ENCODE measurements at regions not wholly inside any gene's neighbourhood (a gene's known extent, or its start where the extent isn't known, plus 50 kb on each side); places are given as distances from the start of the nearest gene placed in this dataset.

- CTCF ChIA-PET, result no interaction called here
- H3K4me1 Mint-ChIP-seq (ENCODE audit: low read depth, unreplicated experiment), result no peaks in the 10 kb centered on the region
- no TSS peak for BruUV-seq (replicated peaks)
These were observed 120.3 kb upstream of the DNAH14 start for GRCh38 chr1:224809137-224809536.

GRCh38 chr1:224809613-224810012, 119.9 kb upstream of the DNAH14 start:
- DNase-seq, result no peak
- Mint-ChIP-seq H3K9me3 (ENCODE audit: low read depth, unreplicated experiment) (peaks cover 4% of the 10 kb centered on the region), H3K36me3 (ENCODE audit: insufficient read depth, unreplicated experiment) (no peaks in the 10 kb centered on the region), H3K4me3 (ENCODE audit: low read depth, unreplicated experiment) (no peak overlapping the region), H3K27ac (ENCODE audit: unreplicated experiment) (no peak overlapping the region), H3K4me1 (ENCODE audit: low read depth, unreplicated experiment) (no peaks in the 10 kb centered on the region), H3K27me3 (ENCODE audit: unreplicated experiment) (peaks cover 22% of the 10 kb centered on the region)
- TF ChIP-seq, protein P1, sequence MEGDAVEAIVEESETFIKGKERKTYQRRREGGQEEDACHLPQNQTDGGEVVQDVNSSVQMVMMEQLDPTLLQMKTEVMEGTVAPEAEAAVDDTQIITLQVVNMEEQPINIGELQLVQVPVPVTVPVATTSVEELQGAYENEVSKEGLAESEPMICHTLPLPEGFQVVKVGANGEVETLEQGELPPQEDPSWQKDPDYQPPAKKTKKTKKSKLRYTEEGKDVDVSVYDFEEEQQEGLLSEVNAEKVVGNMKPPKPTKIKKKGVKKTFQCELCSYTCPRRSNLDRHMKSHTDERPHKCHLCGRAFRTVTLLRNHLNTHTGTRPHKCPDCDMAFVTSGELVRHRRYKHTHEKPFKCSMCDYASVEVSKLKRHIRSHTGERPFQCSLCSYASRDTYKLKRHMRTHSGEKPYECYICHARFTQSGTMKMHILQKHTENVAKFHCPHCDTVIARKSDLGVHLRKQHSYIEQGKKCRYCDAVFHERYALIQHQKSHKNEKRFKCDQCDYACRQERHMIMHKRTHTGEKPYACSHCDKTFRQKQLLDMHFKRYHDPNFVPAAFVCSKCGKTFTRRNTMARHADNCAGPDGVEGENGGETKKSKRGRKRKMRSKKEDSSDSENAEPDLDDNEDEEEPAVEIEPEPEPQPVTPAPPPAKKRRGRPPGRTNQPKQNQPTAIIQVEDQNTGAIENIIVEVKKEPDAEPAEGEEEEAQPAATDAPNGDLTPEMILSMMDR (IDR thresholded peaks at IDR 0.05; ENCODE audit: unreplicated experiment), result no peak
- no TSS peak for BruUV-seq (replicated peaks)
- intact Hi-C loops (cut with micrococcal nuclease; ENCODE audit: unreplicated experiment), result no loop called here
- CTCF ChIA-PET, result no interaction called here

More at GRCh38 chr1:224809137-224809536, 120.3 kb upstream of the DNAH14 start:
- no peak for DNase-seq
- Mint-ChIP-seq H3K36me3 (ENCODE audit: insufficient read depth, unreplicated experiment) (no peaks in the 10 kb centered on the region), H3K9me3 (ENCODE audit: low read depth, unreplicated experiment) (peaks cover 4% of the 10 kb centered on the region), H3K4me3 (ENCODE audit: low read depth, unreplicated experiment) (no peak overlapping the region), H3K27me3 (ENCODE audit: unreplicated experiment) (peaks cover 27% of the 10 kb centered on the region), H3K27ac (ENCODE audit: unreplicated experiment) (no peak overlapping the region)
- intact Hi-C loops (cut with micrococcal nuclease; ENCODE audit: unreplicated experiment), result no loop called here
- TF ChIP-seq, protein P1 (IDR thresholded peaks at IDR 0.05; ENCODE audit: unreplicated experiment), result no peak

GRCh38 chr1:224811564-224811963, 117.9 kb upstream of the DNAH14 start:
- no peak overlapping the region for H3K27ac Mint-ChIP-seq (ENCODE audit: unreplicated experiment)
- no peak for DNase-seq
- TF ChIP-seq, protein P1 (IDR thresholded peaks at IDR 0.05; ENCODE audit: unreplicated experiment), result no peak
- peaks cover 4% of the 10 kb centered on the region for H3K9me3 Mint-ChIP-seq (ENCODE audit: low read depth, unreplicated experiment)
- peaks cover 15% of the 10 kb centered on the region for H3K27me3 Mint-ChIP-seq (ENCODE audit: unreplicated experiment)
- H3K4me3 Mint-ChIP-seq (ENCODE audit: low read depth, unreplicated experiment), result no peak overlapping the region
- H3K36me3 Mint-ChIP-seq (ENCODE audit: insufficient read depth, unreplicated experiment), result no peaks in the 10 kb centered on the region
- no peaks in the 10 kb centered on the region for H3K4me1 Mint-ChIP-seq (ENCODE audit: low read depth, unreplicated experiment)
- intact Hi-C loops (cut with micrococcal nuclease; ENCODE audit: unreplicated experiment), result no loop called here
- CTCF ChIA-PET, result no interaction called here
- no TSS peak for BruUV-seq (replicated peaks)

DNA sequence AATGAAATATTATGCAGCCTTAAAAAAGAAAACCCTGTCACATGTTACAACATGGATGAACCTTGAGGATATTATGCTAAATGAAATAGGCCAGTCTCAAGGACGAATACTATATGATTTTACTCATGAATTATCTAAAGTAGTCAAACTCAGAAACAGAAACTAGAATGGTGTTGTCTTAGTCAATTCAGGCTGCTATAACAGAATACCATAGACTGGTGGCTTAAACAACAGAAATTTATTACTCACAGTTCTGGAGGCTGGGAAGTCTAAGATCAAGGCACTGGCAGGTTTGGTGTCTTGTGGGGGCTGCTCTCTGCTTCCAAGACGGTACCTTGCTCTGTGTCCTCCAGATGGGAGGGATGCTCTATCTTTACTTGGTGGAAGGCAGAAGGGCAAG, 113.8 kb upstream of the DNAH14 start:
- H3K4me1 Mint-ChIP-seq (ENCODE audit: low read depth, unreplicated experiment), result no peaks in the 10 kb centered on the region
- no peak overlapping the region for H3K4me3 Mint-ChIP-seq (ENCODE audit: low read depth, unreplicated experiment)

More for the DNA sequence above, 113.8 kb upstream of the DNAH14 start:
- intact Hi-C loops (cut with micrococcal nuclease; ENCODE audit: unreplicated experiment), result no loop called here
- Mint-ChIP-seq H3K9me3 (ENCODE audit: low read depth, unreplicated experiment) (peaks cover 2% of the 10 kb centered on the region), H3K36me3 (ENCODE audit: insufficient read depth, unreplicated experiment) (no peaks in the 10 kb centered on the region), H3K27ac (ENCODE audit: unreplicated experiment) (no peak overlapping the region), H3K27me3 (ENCODE audit: unreplicated experiment) (peaks cover 40% of the 10 kb centered on the region)
- CTCF ChIA-PET, result no interaction called here
- DNase-seq, result no peak
- no TSS peak for BruUV-seq (replicated peaks)
- TF ChIP-seq, protein P1 (IDR thresholded peaks at IDR 0.05; ENCODE audit: unreplicated experiment), result no peak
